HCT116 (cell line): ENCODE measurements at regions not wholly inside any gene's neighbourhood (a gene's known extent, or its start where the extent isn't known, plus 50 kb on each side); places are given as distances from the start of the nearest gene placed in this dataset.

Source experiments
- ATF3 ChIP-seq: IDR thresholded peaks from 2 replicates; pipeline ENCODE4 v1.6.1; 2012
- CTCF ChIP-seq, 3 experiments: fragments of 200-600 bp in 1 of 3; sonication (generic) in 1 of 3; IDR thresholded peaks in 2 of 3; conservative IDR thresholded peaks in 1 of 3; 2 replicates each; pipeline ENCODE4 v1.5.1; 2012 to 2017; ENCODE audit warnings: low read depth in 2 of 3, low read length in 2 of 3, antibody characterized with exemption in 1 of 3, borderline replicate concordance in 1 of 3, control low read depth in 1 of 3, mild to moderate bottlenecking in 1 of 3, mixed read lengths in 1 of 3, mixed run types in 1 of 3, moderate library complexity in 1 of 3; ENCODE audit not compliant: insufficient read depth in 1 of 3
- EGR1 ChIP-seq: IDR thresholded peaks from 2 replicates; pipeline ENCODE4 v1.6.1; 2012; ENCODE audit warnings: low read depth
- EZH2 ChIP-seq: fragments of 200-600 bp; sonication (generic); IDR thresholded peaks from 2 replicates; pipeline ENCODE4 v1.6.1; 2017; ENCODE audit warnings: antibody characterized with exemption, mixed run types
- POLR2A ChIP-seq: IDR thresholded peaks from 2 replicates; pipeline ENCODE4 v1.7.0; 2011; ENCODE audit warnings: borderline replicate concordance; ENCODE audit not compliant: insufficient read depth, insufficient read length; ENCODE audit errors: extremely low read depth
- REST ChIP-seq: IDR thresholded peaks from 2 replicates; pipeline ENCODE4 v1.6.1; 2012; ENCODE audit warnings: low read depth
- SIN3A ChIP-seq: IDR thresholded peaks from 2 replicates; pipeline ENCODE4 v1.6.1; 2012; ENCODE audit warnings: low read depth
- SP1 ChIP-seq: IDR thresholded peaks from 2 replicates; pipeline ENCODE4 v1.6.1; 2012; ENCODE audit warnings: low read depth
- ZBTB33 ChIP-seq: IDR thresholded peaks from 2 replicates; pipeline ENCODE4 v1.6.1; 2011; ENCODE audit warnings: mild to moderate bottlenecking, low read length, moderate library complexity; ENCODE audit not compliant: insufficient replicate concordance; ENCODE audit errors: extremely low read depth
- ZFX ChIP-seq: fragments of 450-650 bp; IDR thresholded peaks from 2 replicates; pipeline ENCODE4 v1.6.1; 2017
- ZNF274 ChIP-seq: fragments of 200-500 bp; sonication (Bioruptor generic); IDR thresholded peaks from 2 replicates; pipeline ENCODE4 v1.6.1; 2014; ENCODE audit warnings: mild to moderate bottlenecking, low read depth, low read length, inconsistent platforms

- TF ChIP-seq CTCF (IDR thresholded peaks at IDR 0.05 in 2 of 3, conservative IDR thresholded peaks at IDR 0.05 in 1 of 3; ENCODE audit: borderline replicate concordance in 1 of 3, insufficient read depth in 1 of 3, low read depth in 2 of 3, low read length in 2 of 3), result no peak
- no peak for TF ChIP-seq SIN3A
- no peak for TF ChIP-seq EZH2
- no peak for TF ChIP-seq REST
- TF ChIP-seq ZBTB33, result no peak
- TF ChIP-seq EGR1, result no peak
- no peak for TF ChIP-seq ATF3
- no peak for TF ChIP-seq ZNF274
- TF ChIP-seq POLR2A, result no peak
- no peak for TF ChIP-seq SP1
- no peak for TF ChIP-seq ZFX
Observed at GRCh38 chr2:114203679-114204078, 238.8 kb upstream of the DPP10 start.
